ENCODE measurements at regions not wholly inside any gene's neighbourhood (a gene's known extent, or its start where the extent isn't known, plus 50 kb on each side); places are given as distances from the start of the nearest gene placed in this dataset.

- CTCF ChIA-PET: no interaction called here
- Histone ChIP-seq H3K9me3 (ENCODE audit: control insufficient read depth, insufficient read depth, low read depth, low read length) (no peaks in the 10 kb centered on the region), H3K4me1 (ENCODE audit: control insufficient read depth, insufficient read depth, low read length) (no peaks in the 10 kb centered on the region), H3K27me3 (ENCODE audit: control insufficient read depth, insufficient read depth, low read length) (no peaks in the 10 kb centered on the region), H3K4me3 (ENCODE audit: low read depth in 2 of 2, low read length in 2 of 2) (no peak overlapping the region), H3K36me3 (ENCODE audit: control insufficient read depth, insufficient read depth, low read length) (no peaks in the 10 kb centered on the region), H3K27ac (ENCODE audit: low read length) (no peak overlapping the region)
- in situ Hi-C loops (cut with HindIII; ENCODE audit: low pct_unique_long_range_greater_than_20kb, low sequenced_read_pairs) (no loop called here), intact Hi-C loops (cut with micrococcal nuclease; ENCODE audit: unreplicated experiment) (no loop called here)
- ATAC-seq: no peak
- POLR2A ChIA-PET: no interaction called here
- TF ChIP-seq TCF7L2 (IDR thresholded peaks at IDR 0.05; ENCODE audit: low read depth, low read length) (no peak), CTCF (IDR thresholded peaks at IDR 0.05) (no peak), SIN3A (IDR thresholded peaks at IDR 0.05; ENCODE audit: borderline replicate concordance, insufficient read depth, low read depth, low read length) (no peak), REST (IDR thresholded peaks at IDR 0.05; ENCODE audit: insufficient read depth in 1 of 2, low read depth in 2 of 2, low read length in 1 of 2) (no peak), POLR2AphosphoS5 (IDR thresholded peaks at IDR 0.05; ENCODE audit: low read depth, low read length) (no peak)
- no TSS peak for BruUV-seq (replicated peaks)
- DNase-seq (ENCODE audit: low read depth, low spot score): no peak
These were observed 64.8 kb upstream of the LIMCH1 start for GRCh38 chr4:41473176-41473575.

- intact Hi-C loops (cut with micrococcal nuclease; ENCODE audit: unreplicated experiment): no loop called here
- BruUV-seq (replicated peaks): no TSS peak
- H3K36me3 ChIP-seq (ENCODE audit: control insufficient read depth, insufficient read depth, low read length): no peaks in the 10 kb centered on the region
- H3K27me3 ChIP-seq (ENCODE audit: control insufficient read depth, insufficient read depth, low read length): no peaks in the 10 kb centered on the region
- no peaks in the 10 kb centered on the region for H3K9me3 ChIP-seq (ENCODE audit: control insufficient read depth, insufficient read depth, low read depth, low read length)
- no peak for DNase-seq (ENCODE audit: low read depth, low spot score)
- H3K27ac ChIP-seq (ENCODE audit: low read length): no peak overlapping the region
- no peak for TF ChIP-seq TCF7L2 (IDR thresholded peaks at IDR 0.05; ENCODE audit: low read depth, low read length)
- no peak for TF ChIP-seq REST (IDR thresholded peaks at IDR 0.05; ENCODE audit: insufficient read depth in 1 of 2, low read depth in 2 of 2, low read length in 1 of 2)
- in situ Hi-C loops (cut with HindIII; ENCODE audit: low pct_unique_long_range_greater_than_20kb, low sequenced_read_pairs): no loop called here
- no peak for ATAC-seq
- H3K4me3 ChIP-seq (ENCODE audit: low read depth in 2 of 2, low read length in 2 of 2): no peak overlapping the region
- no peaks in the 10 kb centered on the region for H3K4me1 ChIP-seq (ENCODE audit: control insufficient read depth, insufficient read depth, low read length)
- ChIA-PET CTCF (no interaction called here), POLR2A (no interaction called here)
These were observed 62.6 kb upstream of the LIMCH1 start for GRCh38 chr4:41475402-41475801.

All from Panc1 (cell line).